ENCODE measurements at regions not wholly inside any gene's neighbourhood (a gene's known extent, or its start where the extent isn't known, plus 50 kb on each side); places are given as distances from the start of the nearest gene placed in this dataset.

DNA sequence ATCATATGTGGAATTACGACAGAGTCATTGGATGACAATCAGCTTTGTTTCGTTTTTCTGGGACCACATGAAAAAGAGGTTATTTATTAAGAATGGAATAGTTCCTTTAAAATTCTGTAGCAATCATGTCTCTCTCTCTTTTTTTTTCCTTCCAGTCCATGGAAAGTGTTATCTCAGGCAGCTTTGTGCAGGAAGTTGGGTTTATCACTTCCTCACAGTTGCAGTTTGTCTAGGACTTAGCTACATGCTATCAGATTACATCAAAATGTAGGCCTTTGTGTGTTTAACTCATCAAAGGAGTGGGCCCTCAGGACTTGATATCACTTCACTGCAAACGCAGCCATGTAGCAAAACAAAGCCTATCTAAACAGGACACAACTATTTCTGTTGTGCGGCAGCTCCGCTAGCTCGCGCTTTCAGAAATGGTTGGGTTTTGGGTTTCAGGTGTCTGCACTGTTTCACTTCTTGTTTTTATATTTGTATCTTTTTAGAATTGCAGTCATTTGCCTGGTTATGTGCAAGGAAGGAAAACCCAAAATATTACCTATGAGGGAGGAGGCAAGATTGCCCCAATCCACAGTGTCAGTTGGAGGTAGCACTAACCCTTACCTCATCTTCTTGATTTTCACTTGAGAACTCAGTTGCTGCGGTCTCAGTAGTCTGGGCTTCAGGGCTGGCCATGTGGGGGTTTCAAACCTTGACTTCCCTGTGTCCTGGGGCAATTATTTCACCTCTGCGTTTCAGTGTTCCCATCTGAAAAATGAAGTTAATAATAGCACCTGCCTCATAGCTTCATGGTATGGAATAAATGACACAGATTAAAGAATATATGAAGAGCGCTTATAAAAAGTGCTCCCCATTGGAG lies 66.7 kb downstream of the HHEX start:
- TF ChIP-seq, protein P1, sequence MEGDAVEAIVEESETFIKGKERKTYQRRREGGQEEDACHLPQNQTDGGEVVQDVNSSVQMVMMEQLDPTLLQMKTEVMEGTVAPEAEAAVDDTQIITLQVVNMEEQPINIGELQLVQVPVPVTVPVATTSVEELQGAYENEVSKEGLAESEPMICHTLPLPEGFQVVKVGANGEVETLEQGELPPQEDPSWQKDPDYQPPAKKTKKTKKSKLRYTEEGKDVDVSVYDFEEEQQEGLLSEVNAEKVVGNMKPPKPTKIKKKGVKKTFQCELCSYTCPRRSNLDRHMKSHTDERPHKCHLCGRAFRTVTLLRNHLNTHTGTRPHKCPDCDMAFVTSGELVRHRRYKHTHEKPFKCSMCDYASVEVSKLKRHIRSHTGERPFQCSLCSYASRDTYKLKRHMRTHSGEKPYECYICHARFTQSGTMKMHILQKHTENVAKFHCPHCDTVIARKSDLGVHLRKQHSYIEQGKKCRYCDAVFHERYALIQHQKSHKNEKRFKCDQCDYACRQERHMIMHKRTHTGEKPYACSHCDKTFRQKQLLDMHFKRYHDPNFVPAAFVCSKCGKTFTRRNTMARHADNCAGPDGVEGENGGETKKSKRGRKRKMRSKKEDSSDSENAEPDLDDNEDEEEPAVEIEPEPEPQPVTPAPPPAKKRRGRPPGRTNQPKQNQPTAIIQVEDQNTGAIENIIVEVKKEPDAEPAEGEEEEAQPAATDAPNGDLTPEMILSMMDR (IDR thresholded peaks at IDR 0.05; ENCODE audit: low read depth, low read length) = no peak
- no peak overlapping the region for H3K4me3 ChIP-seq (ENCODE audit: low read depth, low read length)

DNA sequence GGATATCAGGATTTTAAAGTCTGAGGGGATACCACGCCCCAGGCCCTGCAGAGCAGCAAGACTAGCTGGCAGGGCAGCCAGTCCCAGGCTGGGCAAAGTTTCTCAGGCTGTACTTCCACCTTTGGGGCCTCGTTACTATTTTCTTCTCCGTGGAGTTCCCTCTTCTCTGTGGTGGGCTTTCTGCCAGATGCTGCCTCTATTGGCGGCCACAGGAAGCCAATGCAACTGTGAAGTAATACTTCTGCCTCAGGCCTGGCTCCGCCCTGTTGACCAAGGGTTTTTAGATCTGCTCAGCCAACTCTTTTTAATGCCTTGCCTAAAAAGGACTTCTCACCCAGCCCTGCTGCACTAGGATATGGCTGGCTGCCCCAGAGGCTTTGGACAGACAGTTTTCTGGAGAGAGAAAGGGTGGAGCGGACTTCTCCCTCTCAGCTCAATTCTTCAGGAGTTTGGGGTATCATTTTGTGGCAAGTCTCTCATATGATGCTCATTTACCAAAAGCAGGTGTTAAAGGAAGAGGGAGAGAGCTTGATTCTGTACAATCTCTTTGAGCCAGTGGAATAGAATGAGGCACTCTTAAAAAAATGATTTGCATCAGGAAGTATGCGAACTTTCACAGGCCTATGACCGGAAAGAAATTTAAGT lies 67.4 kb downstream of the HHEX start:
- TF ChIP-seq, protein P1 (IDR thresholded peaks at IDR 0.05; ENCODE audit: low read depth, low read length) = no peak
- no peak overlapping the region for H3K4me3 ChIP-seq (ENCODE audit: low read depth, low read length)

DNA sequence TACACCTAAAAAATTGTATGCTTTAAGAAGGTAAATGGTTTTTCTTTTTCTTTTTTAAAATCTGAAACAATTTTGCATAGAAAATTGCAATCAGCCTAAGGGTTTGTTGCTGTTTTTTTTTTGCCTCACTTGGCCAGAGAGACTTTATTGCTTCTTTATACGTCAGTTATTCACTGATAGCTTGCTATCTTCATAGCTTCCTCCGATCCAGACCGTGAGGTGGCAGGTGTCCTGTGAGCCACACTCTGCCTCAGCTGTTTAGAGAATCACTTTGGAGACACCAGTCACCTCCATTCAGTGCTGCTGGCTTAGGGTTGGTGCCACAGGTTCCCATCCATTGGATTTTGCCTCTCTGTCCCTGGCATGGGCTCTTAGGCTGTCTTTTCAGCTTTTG lies 68.0 kb downstream of the HHEX start:
- H3K4me3 ChIP-seq (ENCODE audit: low read depth, low read length) = no peak overlapping the region
- TF ChIP-seq, protein P1 (IDR thresholded peaks at IDR 0.05; ENCODE audit: low read depth, low read length) = no peak

DNA sequence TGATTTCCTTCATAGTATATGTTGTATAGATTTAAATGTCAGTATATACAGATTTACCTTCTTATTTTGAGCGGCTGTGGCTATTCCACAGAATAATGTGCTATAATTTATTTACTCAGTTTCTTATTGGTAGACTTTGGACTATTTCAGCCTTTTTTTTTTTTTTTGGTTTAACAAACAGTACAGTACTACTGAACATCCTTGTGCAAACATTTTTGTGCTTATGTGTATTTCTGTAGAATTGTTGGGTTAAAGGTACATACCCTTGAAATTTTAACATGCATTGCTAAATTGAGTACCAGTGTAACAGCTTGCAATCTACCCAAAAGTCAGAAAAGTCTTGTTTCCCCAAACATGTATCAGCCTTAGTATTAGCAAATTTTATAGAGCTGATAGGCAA lies 68.8 kb downstream of the HHEX start:
- TF ChIP-seq, protein P1 (IDR thresholded peaks at IDR 0.05; ENCODE audit: low read depth, low read length) = no peak
- H3K4me3 ChIP-seq (ENCODE audit: low read depth, low read length) = no peak overlapping the region

DNA sequence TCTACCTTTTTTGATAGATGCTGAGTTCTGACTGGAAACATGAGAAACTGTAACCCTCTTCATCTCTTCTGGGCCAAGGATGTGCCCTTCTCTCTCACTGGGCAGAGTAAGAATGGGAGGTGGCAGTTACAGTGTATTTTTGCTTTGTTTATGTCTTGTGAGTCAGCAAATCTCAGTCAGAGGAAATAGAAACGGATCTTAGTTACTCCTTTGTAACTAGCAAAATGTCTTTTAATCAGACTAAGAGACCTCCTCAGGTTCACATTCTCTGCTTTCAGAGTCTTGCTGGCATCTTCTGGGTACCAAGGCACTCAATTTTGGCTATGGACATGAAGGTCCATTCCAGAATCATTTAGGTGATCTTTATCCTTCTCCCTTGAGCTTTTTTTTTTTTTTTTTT lies 70.9 kb downstream of the HHEX start:
- H3K4me3 ChIP-seq (ENCODE audit: low read depth, low read length) = no peak overlapping the region
- TF ChIP-seq, protein P1 (IDR thresholded peaks at IDR 0.05; ENCODE audit: low read depth, low read length) = no peak

DNA sequence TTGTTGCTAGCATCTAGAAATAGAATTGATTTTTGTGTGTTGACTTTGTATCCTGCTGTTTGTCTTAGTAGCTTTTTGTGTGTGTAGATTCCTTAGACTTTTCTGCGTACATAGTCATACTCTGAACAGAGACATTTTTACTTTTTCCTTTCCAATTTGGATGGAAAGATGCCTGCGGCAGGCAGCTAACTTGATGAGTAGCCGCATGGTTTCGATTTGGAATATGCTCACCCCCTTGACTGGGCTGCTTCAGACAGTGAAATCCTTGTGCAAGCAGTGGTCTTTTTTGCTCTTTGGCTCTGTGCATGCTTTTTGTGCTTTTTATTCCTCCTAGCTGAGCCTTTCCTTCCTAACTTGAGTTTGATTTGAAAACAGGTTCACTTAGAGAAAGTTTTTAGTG lies 71.8 kb downstream of the HHEX start:
- TF ChIP-seq, protein P1 (IDR thresholded peaks at IDR 0.05; ENCODE audit: low read depth, low read length) = no peak
- H3K4me3 ChIP-seq (ENCODE audit: low read depth, low read length) = no peak overlapping the region

DNA sequence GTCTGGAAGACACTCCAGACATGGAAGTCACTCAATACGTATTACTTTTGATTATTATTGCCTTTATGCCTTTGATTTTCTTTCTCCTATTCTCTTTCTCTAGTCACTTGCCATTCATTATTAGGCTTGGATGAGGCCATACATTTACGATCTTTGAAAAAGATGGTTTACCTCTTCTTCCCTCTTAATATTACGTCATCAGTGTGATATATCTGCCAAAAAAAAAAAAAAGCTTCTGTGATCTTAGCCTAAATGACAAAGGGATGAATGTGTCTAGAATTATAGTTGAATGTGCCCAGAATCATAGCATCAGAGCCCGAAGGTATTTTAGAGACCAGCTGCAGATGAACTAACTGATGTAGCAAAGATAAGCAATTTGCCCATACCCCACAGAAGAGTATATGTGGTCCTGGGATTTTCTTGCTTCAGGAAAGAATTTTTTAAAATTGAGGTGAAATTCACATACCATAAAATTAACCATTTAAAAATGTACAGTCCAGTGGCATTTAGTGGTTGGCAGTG lies 73.9 kb downstream of the HHEX start:
- H3K4me3 ChIP-seq (ENCODE audit: low read depth, low read length) = no peak overlapping the region
- TF ChIP-seq, protein P1 (IDR thresholded peaks at IDR 0.05; ENCODE audit: low read depth, low read length) = no peak
